ENCODE measurements at regions not wholly inside any gene's neighbourhood (a gene's known extent, or its start where the extent isn't known, plus 50 kb on each side); places are given as distances from the start of the nearest gene placed in this dataset.

DNA sequence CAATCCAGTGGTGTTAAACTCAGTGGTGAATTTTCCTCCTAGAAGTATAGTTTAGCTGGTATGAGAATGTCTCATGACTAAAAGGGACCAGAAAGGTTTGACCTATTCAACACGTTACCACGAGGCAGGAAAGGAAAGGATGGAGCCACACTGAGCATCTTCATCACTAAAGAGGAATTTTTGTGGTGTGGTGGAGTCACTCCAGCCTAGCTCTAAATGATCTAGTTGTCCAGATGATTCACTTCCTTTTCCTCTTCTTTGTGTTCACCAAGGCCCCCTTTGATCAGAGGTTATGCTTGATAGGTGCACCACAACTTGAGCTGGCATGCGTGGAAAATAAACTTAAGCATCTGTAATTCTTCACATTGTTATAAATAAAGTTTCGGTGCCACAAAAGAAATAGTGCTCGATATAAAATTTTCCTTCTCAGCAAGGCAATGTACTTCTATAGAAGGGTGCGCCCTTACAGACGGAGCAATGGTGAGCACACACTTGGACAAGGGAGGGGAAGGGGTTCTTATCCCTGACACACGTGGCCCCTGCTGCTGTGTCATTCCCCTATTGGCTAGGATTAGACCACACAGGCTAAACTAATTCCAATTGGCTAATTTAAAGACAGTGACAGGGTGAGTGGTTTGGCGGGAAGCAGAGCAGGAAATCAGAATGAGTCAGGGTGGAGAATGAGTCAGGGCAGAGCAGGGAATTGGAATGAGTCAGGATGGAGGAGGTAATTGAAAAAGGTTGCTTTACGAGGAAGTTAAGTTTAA is 254.6 kb downstream of the HS3ST3A1 start (continued):
- no peak for TF ChIP-seq ZNF341 (tag by site-specific recombination; IDR thresholded peaks at IDR 0.05; ENCODE audit: low read depth)
- TF ChIP-seq SP2 (tag by site-specific recombination; IDR thresholded peaks at IDR 0.05): peak; percentile 39
- TF ChIP-seq OVOL3 (tag by site-specific recombination; IDR thresholded peaks at IDR 0.05): no peak
- TF ChIP-seq ZNF660 (tag by site-specific recombination; IDR thresholded peaks at IDR 0.05): 0 out of 2 replicates have a peak, but pooled peaks have one; percentile 14
- peak; percentile 49; the same call in 1 of the 2 replicates for TF ChIP-seq SP7 (tag by site-specific recombination; IDR thresholded peaks at IDR 0.05)
- no peak for TF ChIP-seq ZNF791 (tag by site-specific recombination; IDR thresholded peaks at IDR 0.05)
- peak; percentile 67; the same call in 1 of the 2 replicates for TF ChIP-seq ZNF639 (tag by site-specific recombination; IDR thresholded peaks at IDR 0.05)
- TF ChIP-seq PBX3 (CRISPR knock-in tag; IDR thresholded peaks at IDR 0.05): no peak
- TF ChIP-seq MEIS1 (CRISPR knock-in tag; IDR thresholded peaks at IDR 0.05; ENCODE audit: borderline replicate concordance): no peak
- TF ChIP-seq ZFP37 (tag by site-specific recombination; IDR thresholded peaks at IDR 0.05): no peak
- no peak for TF ChIP-seq ZNF155 (tag by site-specific recombination; IDR thresholded peaks at IDR 0.05)
- TF ChIP-seq, protein P1, sequence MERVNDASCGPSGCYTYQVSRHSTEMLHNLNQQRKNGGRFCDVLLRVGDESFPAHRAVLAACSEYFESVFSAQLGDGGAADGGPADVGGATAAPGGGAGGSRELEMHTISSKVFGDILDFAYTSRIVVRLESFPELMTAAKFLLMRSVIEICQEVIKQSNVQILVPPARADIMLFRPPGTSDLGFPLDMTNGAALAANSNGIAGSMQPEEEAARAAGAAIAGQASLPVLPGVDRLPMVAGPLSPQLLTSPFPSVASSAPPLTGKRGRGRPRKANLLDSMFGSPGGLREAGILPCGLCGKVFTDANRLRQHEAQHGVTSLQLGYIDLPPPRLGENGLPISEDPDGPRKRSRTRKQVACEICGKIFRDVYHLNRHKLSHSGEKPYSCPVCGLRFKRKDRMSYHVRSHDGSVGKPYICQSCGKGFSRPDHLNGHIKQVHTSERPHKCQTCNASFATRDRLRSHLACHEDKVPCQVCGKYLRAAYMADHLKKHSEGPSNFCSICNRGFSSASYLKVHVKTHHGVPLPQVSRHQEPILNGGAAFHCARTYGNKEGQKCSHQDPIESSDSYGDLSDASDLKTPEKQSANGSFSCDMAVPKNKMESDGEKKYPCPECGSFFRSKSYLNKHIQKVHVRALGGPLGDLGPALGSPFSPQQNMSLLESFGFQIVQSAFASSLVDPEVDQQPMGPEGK (tag by site-specific recombination; IDR thresholded peaks at IDR 0.05): no peak
- TF ChIP-seq IKZF3 (tag by site-specific recombination; IDR thresholded peaks at IDR 0.05): no peak
- no peak for TF ChIP-seq ZSCAN30 (tag by site-specific recombination; IDR thresholded peaks at IDR 0.05)
- TF ChIP-seq ZBTB1 (tag by site-specific recombination; IDR thresholded peaks at IDR 0.05): no peak
- no peak for TF ChIP-seq ZNF558 (tag by site-specific recombination; IDR thresholded peaks at IDR 0.05)
- TF ChIP-seq ZNF768 (tag by site-specific recombination; IDR thresholded peaks at IDR 0.05): no peak
- no peak for TF ChIP-seq ZNF501 (tag by site-specific recombination; IDR thresholded peaks at IDR 0.05)

GRCh38 chr17:13346592-13346991 is 255.1 kb downstream of the HS3ST3A1 start:
- no peak overlapping the region for H3K27ac ChIP-seq (ENCODE audit: extremely low read depth, low read depth, low read length)
- CTCF ChIA-PET: interaction anchor here (0.8 to 2.3 kb wide), 2 partner anchors 9 to 248 kb away, joined by 3 to 10 read pairs; no protein-coding TSS in a partner anchor
- POLR2A ChIA-PET: no interaction called here
- no peaks in the 10 kb centered on the region for H3K9me3 ChIP-seq (ENCODE audit: control insufficient read depth, insufficient read depth, low read depth, low read length)
- H3K4me1 ChIP-seq (ENCODE audit: control insufficient read depth, insufficient read depth, low read length): no peaks in the 10 kb centered on the region
- no peak overlapping the region for H3K4me3 ChIP-seq (ENCODE audit: low read depth, low read length)
- TF ChIP-seq KLF9 (tag by site-specific recombination; IDR thresholded peaks at IDR 0.05; ENCODE audit: low read depth) (0 out of 2 replicates have a peak, but pooled peaks have one; percentile 18), GLIS2 (tag by site-specific recombination; IDR thresholded peaks at IDR 0.05) (no peak), KLF1 (tag by site-specific recombination; IDR thresholded peaks at IDR 0.05) (peak; percentile 78)
- H3K36me3 ChIP-seq (ENCODE audit: control insufficient read depth in 2 of 2, insufficient read depth in 1 of 2, low read length in 2 of 2): no peaks in the 10 kb centered on the region
